ENCODE measurements at regions not wholly inside any gene's neighbourhood (a gene's known extent, or its start where the extent isn't known, plus 50 kb on each side); places are given as distances from the start of the nearest gene placed in this dataset.

GRCh38 chr4:33063241-33063640 lies 2343.1 kb downstream of the PCDH7 start:
- TF ChIP-seq POLR2A (IDR thresholded peaks at IDR 0.05), result no peak
- TF ChIP-seq CTCF (IDR thresholded peaks at IDR 0.05), result no peak
- TF ChIP-seq POLR2AphosphoS5 (IDR thresholded peaks at IDR 0.05), result no peak
